Activated T-cell treated with anti-CD3 and anti-CD28 coated beads, Interleukin-2, amount 50 U/mL, for 24 hours (primary cell): ENCODE measurements at regions not wholly inside any gene's neighbourhood (a gene's known extent, or its start where the extent isn't known, plus 50 kb on each side); places are given as distances from the start of the nearest gene placed in this dataset.
"Not testable (repeated sequence)": the region's sequence is repeated elsewhere in the genome, so short reads cannot be mapped to it uniquely, and the experiment has no call there.

Experiments
- DNase-seq: peaks from one replicate; pipeline ENCODE4 v3.0.0-alpha.2; 2020
- H3K27ac Mint-ChIP-seq: 2 replicates; pipeline ENCODE4 v1.8.0; 2020; ENCODE audit warnings: mild to moderate bottlenecking, mixed read lengths
- H3K27me3 Mint-ChIP-seq: 2 replicates; pipeline ENCODE4 v1.8.0; 2020; ENCODE audit warnings: mixed read lengths
- H3K36me3 Mint-ChIP-seq: 2 replicates; pipeline ENCODE4 v1.8.0; 2020; ENCODE audit warnings: low read depth, mixed read lengths
- H3K4me1 Mint-ChIP-seq: 2 replicates; pipeline ENCODE4 v1.8.0; 2020; ENCODE audit warnings: low read depth, mixed read lengths
- H3K4me3 Mint-ChIP-seq: 2 replicates; pipeline ENCODE4 v1.8.0; 2020; ENCODE audit warnings: mild to moderate bottlenecking, moderate library complexity, mixed read lengths
- H3K9me3 Mint-ChIP-seq: 2 replicates; pipeline ENCODE4 v1.8.0; 2020; ENCODE audit warnings: mixed read lengths

- Mint-ChIP-seq H3K27ac (no peak overlapping the region), H3K4me1 (no peaks in the 10 kb centered on the region), H3K9me3 (peaks cover 2% of the 10 kb centered on the region), H3K36me3 (no peaks in the 10 kb centered on the region), H3K27me3 (no peaks in the 10 kb centered on the region), H3K4me3 (no peak overlapping the region)
- no peak for DNase-seq
Observed at GRCh38 chr6:97705568-97705967, 422.6 kb upstream of the MMS22L start.

- no peaks in the 10 kb centered on the region for H3K27me3 Mint-ChIP-seq
- H3K27ac Mint-ChIP-seq = no peak overlapping the region
- H3K4me1 Mint-ChIP-seq = no peaks in the 10 kb centered on the region
- H3K36me3 Mint-ChIP-seq = no peaks in the 10 kb centered on the region
- no peak for DNase-seq
- H3K9me3 Mint-ChIP-seq = peaks cover 2% of the 10 kb centered on the region
- no peak overlapping the region for H3K4me3 Mint-ChIP-seq
Observed at GRCh38 chr6:97712751-97713150, 429.7 kb upstream of the MMS22L start.

- H3K27ac Mint-ChIP-seq = no peak overlapping the region
- H3K27me3 Mint-ChIP-seq = no peaks in the 10 kb centered on the region
- H3K4me1 Mint-ChIP-seq = no peaks in the 10 kb centered on the region
- H3K4me3 Mint-ChIP-seq = no peak overlapping the region
- DNase-seq = no peak
- H3K9me3 Mint-ChIP-seq = peaks cover 2% of the 10 kb centered on the region
- H3K36me3 Mint-ChIP-seq = no peaks in the 10 kb centered on the region
Observed at GRCh38 chr6:97714772-97715171, 431.8 kb upstream of the MMS22L start.

GRCh38 chr6:97717086-97717485, 434.1 kb upstream of the MMS22L start:
- Mint-ChIP-seq H3K27me3 (no peaks in the 10 kb centered on the region), H3K9me3 (no peaks in the 10 kb centered on the region), H3K4me1 (no peaks in the 10 kb centered on the region), H3K27ac (no peak overlapping the region), H3K36me3 (no peaks in the 10 kb centered on the region), H3K4me3 (no peak overlapping the region)
- DNase-seq = no peak

- Mint-ChIP-seq H3K27ac (no peak overlapping the region), H3K4me3 (no peak overlapping the region), H3K4me1 (no peaks in the 10 kb centered on the region), H3K36me3 (no peaks in the 10 kb centered on the region), H3K27me3 (no peaks in the 10 kb centered on the region), H3K9me3 (no peaks in the 10 kb centered on the region)
- DNase-seq = no peak
Observed at GRCh38 chr6:97726378-97726777, 443.4 kb upstream of the MMS22L start.

GRCh38 chr6:97732045-97732444, 449.0 kb upstream of the MMS22L start:
- Mint-ChIP-seq H3K36me3 (no peaks in the 10 kb centered on the region), H3K27me3 (no peaks in the 10 kb centered on the region), H3K4me1 (no peaks in the 10 kb centered on the region), H3K4me3 (no peak overlapping the region), H3K27ac (no peak overlapping the region), H3K9me3 (peaks cover 3% of the 10 kb centered on the region)
- DNase-seq = no peak

- H3K27me3 Mint-ChIP-seq = no peaks in the 10 kb centered on the region
- no peak overlapping the region for H3K27ac Mint-ChIP-seq
- no peaks in the 10 kb centered on the region for H3K9me3 Mint-ChIP-seq
- H3K4me1 Mint-ChIP-seq = no peaks in the 10 kb centered on the region
- no peak for DNase-seq
- H3K4me3 Mint-ChIP-seq = no peak overlapping the region
- H3K36me3 Mint-ChIP-seq = no peaks in the 10 kb centered on the region
Observed at GRCh38 chr6:97757575-97757974, 474.6 kb upstream of the MMS22L start.

GRCh38 chr6:97765461-97765860, 482.4 kb upstream of the MMS22L start:
- H3K4me3 Mint-ChIP-seq = no peak overlapping the region

GRCh38 chr6:97771372-97771771, 488.4 kb upstream of the MMS22L start:
- Mint-ChIP-seq H3K27ac (no peak overlapping the region), H3K9me3 (no peaks in the 10 kb centered on the region), H3K36me3 (no peaks in the 10 kb centered on the region), H3K27me3 (no peaks in the 10 kb centered on the region), H3K4me1 (no peaks in the 10 kb centered on the region), H3K4me3 (no peak overlapping the region)
- no peak for DNase-seq

More at GRCh38 chr6:97765461-97765860, 482.4 kb upstream of the MMS22L start:
- H3K4me1 Mint-ChIP-seq = no peaks in the 10 kb centered on the region
- no peaks in the 10 kb centered on the region for H3K27me3 Mint-ChIP-seq
- H3K36me3 Mint-ChIP-seq = no peaks in the 10 kb centered on the region
- no peak for DNase-seq
- H3K27ac Mint-ChIP-seq = no peak overlapping the region
- no peaks in the 10 kb centered on the region for H3K9me3 Mint-ChIP-seq

GRCh38 chr6:97775012-97775411, 492.0 kb upstream of the MMS22L start:
- Mint-ChIP-seq H3K4me1 (no peaks in the 10 kb centered on the region), H3K27ac (no peak overlapping the region), H3K36me3 (no peaks in the 10 kb centered on the region), H3K4me3 (no peak overlapping the region), H3K9me3 (no peaks in the 10 kb centered on the region), H3K27me3 (no peaks in the 10 kb centered on the region)
- DNase-seq = no peak

- Mint-ChIP-seq H3K36me3 (no peaks in the 10 kb centered on the region), H3K9me3 (no peaks in the 10 kb centered on the region), H3K4me3 (no peak overlapping the region), H3K27me3 (no peaks in the 10 kb centered on the region), H3K4me1 (no peaks in the 10 kb centered on the region), H3K27ac (no peak overlapping the region)
- no peak for DNase-seq
Observed at GRCh38 chr6:97778290-97779038, 495.4 kb upstream of the MMS22L start.

- DNase-seq, H3K27ac Mint-ChIP-seq, H3K4me3 Mint-ChIP-seq, H3K36me3 Mint-ChIP-seq, H3K9me3 Mint-ChIP-seq, H3K4me1 Mint-ChIP-seq, H3K27me3 Mint-ChIP-seq: not testable (repeated sequence)
Observed at GRCh38 chr6:97779039-97779766, 496.2 kb upstream of the MMS22L start.

- no peak overlapping the region for H3K27ac Mint-ChIP-seq
- H3K4me1 Mint-ChIP-seq = no peaks in the 10 kb centered on the region
Observed at GRCh38 chr6:97790926-97791590, 508.0 kb upstream of the MMS22L start.

GRCh38 chr6:97805596-97805995, 522.6 kb upstream of the MMS22L start:
- no peak for DNase-seq
- no peaks in the 10 kb centered on the region for H3K36me3 Mint-ChIP-seq
- H3K9me3 Mint-ChIP-seq = peaks cover 12% of the 10 kb centered on the region
- no peak overlapping the region for H3K4me3 Mint-ChIP-seq
- no peak overlapping the region for H3K27ac Mint-ChIP-seq
- H3K27me3 Mint-ChIP-seq = no peaks in the 10 kb centered on the region
- no peaks in the 10 kb centered on the region for H3K4me1 Mint-ChIP-seq

More at GRCh38 chr6:97790926-97791590, 508.0 kb upstream of the MMS22L start:
- Mint-ChIP-seq H3K9me3 (no peaks in the 10 kb centered on the region), H3K4me3 (no peak overlapping the region), H3K27me3 (no peaks in the 10 kb centered on the region), H3K36me3 (no peaks in the 10 kb centered on the region)
- DNase-seq = no peak

GRCh38 chr6:97812940-97813339, 529.9 kb upstream of the MMS22L start:
- Mint-ChIP-seq H3K4me3 (no peak overlapping the region), H3K9me3 (peaks cover 11% of the 10 kb centered on the region), H3K27ac (no peak overlapping the region), H3K27me3 (no peaks in the 10 kb centered on the region), H3K4me1 (no peaks in the 10 kb centered on the region), H3K36me3 (no peaks in the 10 kb centered on the region)
- DNase-seq = no peak
